ENCODE measurements at regions not wholly inside any gene's neighbourhood (a gene's known extent, or its start where the extent isn't known, plus 50 kb on each side); places are given as distances from the start of the nearest gene placed in this dataset.

GRCh38 chr4:79213702-79214101, 112.2 kb downstream of the NAA11 start:
- no peak for TF ChIP-seq CTCF (IDR thresholded peaks at IDR 0.05)
- TF ChIP-seq POLR2A (IDR thresholded peaks at IDR 0.05) = no peak
